Upper lobe of left lung (tissue), 4 donors: ENCODE measurements at regions not wholly inside any gene's neighbourhood (a gene's known extent, or its start where the extent isn't known, plus 50 kb on each side); places are given as distances from the start of the nearest gene placed in this dataset.

ENCODE experiments used
- CTCF ChIP-seq, 6 experiments: fragments of 450-650 bp in 4 of 6; fragments of 200-600 bp in 2 of 6; sonication (generic) in 2 of 6; IDR thresholded peaks; one replicate each; pipeline ENCODE4 v1.5.1; 2016 to 2019; ENCODE audit warnings: antibody characterized with exemption in 6 of 6
- EP300 ChIP-seq, 4 donors: sonication (generic); formaldehyde crosslinking; IDR thresholded peaks; one replicate each; pipeline ENCODE4 v1.5.1; 2017; ENCODE audit warnings: antibody characterized with exemption in 4 of 4, control low read depth in 2 of 4
- POLR2A ChIP-seq, 4 donors: fragments of 450-650 bp; IDR thresholded peaks; one replicate each; pipeline ENCODE4 v1.5.1; 2016 to 2017; ENCODE audit warnings: antibody characterized with exemption in 4 of 4, mild to moderate bottlenecking in 2 of 4
- POLR2AphosphoS5 ChIP-seq, 2 donors: sonication (generic); formaldehyde crosslinking; IDR thresholded peaks; one replicate each; pipeline ENCODE4 v1.5.1; 2017; ENCODE audit warnings: antibody characterized with exemption in 2 of 2

- no peak for TF ChIP-seq POLR2A (IDR thresholded peaks at IDR 0.05)
- TF ChIP-seq EP300 (IDR thresholded peaks at IDR 0.05): no peak
- no peak for TF ChIP-seq POLR2AphosphoS5 (IDR thresholded peaks at IDR 0.05)
- TF ChIP-seq CTCF (IDR thresholded peaks at IDR 0.05): no peak
Observed at GRCh38 chr1:111045033-111045722, 81.5 kb upstream of the LRIF1 start.
